ENCODE measurements at regions not wholly inside any gene's neighbourhood (a gene's known extent, or its start where the extent isn't known, plus 50 kb on each side); places are given as distances from the start of the nearest gene placed in this dataset.

- no peak for DNase-seq (ENCODE audit: low read depth)
Observed at GRCh38 chr9:113646946-113647914, 183.7 kb downstream of the RGS3 start.

- no peak for DNase-seq (ENCODE audit: low read depth)
Observed at GRCh38 chr9:113648048-113648447, 184.5 kb downstream of the RGS3 start.

- no peak for DNase-seq (ENCODE audit: low read depth)
Observed at GRCh38 chr9:113648586-113648985, 185.1 kb downstream of the RGS3 start.

- no peak for DNase-seq (ENCODE audit: low read depth)
Observed at GRCh38 chr9:113649054-113649453, 185.5 kb downstream of the RGS3 start.

- no peak for DNase-seq (ENCODE audit: low read depth)
Observed at GRCh38 chr9:113649855-113650206, 186.3 kb downstream of the RGS3 start.

- no peak for DNase-seq (ENCODE audit: low read depth)
Observed at GRCh38 chr9:113650207-113651131, 186.9 kb downstream of the RGS3 start.

- no peak for DNase-seq (ENCODE audit: low read depth)
Observed at GRCh38 chr9:113651896-113652295, 188.4 kb downstream of the RGS3 start.

- DNase-seq (ENCODE audit: low read depth): no peak
Observed at GRCh38 chr9:113652355-113653152, 189.0 kb downstream of the RGS3 start.

GRCh38 chr9:113653746-113654604 is 190.4 kb downstream of the RGS3 start:
- DNase-seq (ENCODE audit: low read depth): no peak

GRCh38 chr9:113654605-113655428 is 191.3 kb downstream of the RGS3 start:
- DNase-seq (ENCODE audit: low read depth): no peak

GRCh38 chr9:113656771-113657670 is 193.5 kb downstream of the RGS3 start:
- no peak for DNase-seq (ENCODE audit: low read depth)

- DNase-seq (ENCODE audit: low read depth): peak; percentile 62
Observed at GRCh38 chr9:113657765-113658544, 194.4 kb downstream of the RGS3 start.

GRCh38 chr9:113658545-113658895 is 195.0 kb downstream of the RGS3 start:
- DNase-seq (ENCODE audit: low read depth): no peak

GRCh38 chr9:113659039-113659438 is 195.5 kb downstream of the RGS3 start:
- DNase-seq (ENCODE audit: low read depth): no peak

GRCh38 chr9:113659740-113660139 is 196.2 kb downstream of the RGS3 start:
- no peak for DNase-seq (ENCODE audit: low read depth)

- no peak for DNase-seq (ENCODE audit: low read depth)
Observed at GRCh38 chr9:113660196-113660595, 196.7 kb downstream of the RGS3 start.

- DNase-seq (ENCODE audit: low read depth): no peak
Observed at GRCh38 chr9:113661074-113661473, 197.5 kb downstream of the RGS3 start.

- DNase-seq (ENCODE audit: low read depth): no peak
Observed at GRCh38 chr9:113664181-113664875, 200.8 kb downstream of the RGS3 start.

Data from HS-27A (cell line).